ENCODE measurements at regions not wholly inside any gene's neighbourhood (a gene's known extent, or its start where the extent isn't known, plus 50 kb on each side); places are given as distances from the start of the nearest gene placed in this dataset.
A peak's percentile ranks its signal among the peaks of the same experiment; 100 is the strongest.
"Not testable (repeated sequence)": the region's sequence is repeated elsewhere in the genome, so short reads cannot be mapped to it uniquely, and the experiment has no call there.

DNA sequence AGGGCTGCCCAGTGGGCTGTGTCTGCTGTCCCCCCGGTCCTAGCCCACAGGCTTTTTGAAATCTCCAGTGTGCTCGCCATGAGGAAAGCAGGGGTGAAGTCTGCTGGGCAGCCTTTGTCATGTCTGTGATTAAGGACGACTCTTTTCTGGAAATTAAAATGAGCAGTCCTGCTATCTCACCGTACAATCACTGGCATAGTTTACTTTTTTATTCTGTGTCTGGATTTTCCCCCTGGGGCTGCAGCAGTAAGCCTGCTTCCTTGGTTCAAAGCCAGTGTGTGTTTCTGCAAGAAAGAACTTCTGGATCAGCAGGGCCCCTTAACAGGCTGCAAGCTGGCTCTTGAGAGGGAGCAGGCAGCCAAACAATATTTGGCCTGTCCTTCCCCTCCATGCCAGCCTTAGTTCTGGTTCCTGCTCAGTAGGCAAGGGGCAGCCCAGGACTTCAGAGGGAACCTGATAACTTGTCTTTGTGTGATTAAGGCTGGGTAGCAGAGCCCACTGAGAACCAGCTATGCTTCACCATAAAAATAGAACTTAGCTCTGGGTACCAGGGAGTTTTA, 310.1 kb upstream of the PLGLB2 start:
- DNase-seq: not testable (repeated sequence)

GRCh38 chr2:87438780-87439454, 309.0 kb upstream of the PLGLB2 start:
- DNase-seq: peak; percentile 4 to 9

- not testable (repeated sequence) for DNase-seq
These were observed 308.2 kb upstream of the PLGLB2 start for GRCh38 chr2:87439617-87440204.

DNA sequence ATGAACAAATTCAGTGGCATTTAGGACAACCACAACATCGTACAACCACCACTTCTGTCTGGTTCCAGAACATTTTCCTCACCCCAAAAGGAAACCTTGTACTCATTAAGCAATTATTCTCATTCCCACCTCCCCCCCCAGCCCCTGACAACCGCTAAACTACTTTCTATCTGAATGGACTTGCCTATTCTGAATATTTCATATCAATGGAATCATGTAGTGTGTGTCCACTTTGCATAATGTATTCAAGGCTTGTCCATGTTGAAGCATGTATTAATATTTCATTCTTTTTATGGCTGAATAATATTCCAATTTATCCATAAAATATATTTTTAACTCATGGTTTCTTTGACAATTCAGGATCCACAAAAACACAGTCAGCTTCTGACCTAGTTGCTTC, 307.2 kb upstream of the PLGLB2 start:
- not testable (repeated sequence) for DNase-seq

- not testable (repeated sequence) for DNase-seq
These were observed 306.5 kb upstream of the PLGLB2 start for GRCh38 chr2:87441375-87441774.

DNA sequence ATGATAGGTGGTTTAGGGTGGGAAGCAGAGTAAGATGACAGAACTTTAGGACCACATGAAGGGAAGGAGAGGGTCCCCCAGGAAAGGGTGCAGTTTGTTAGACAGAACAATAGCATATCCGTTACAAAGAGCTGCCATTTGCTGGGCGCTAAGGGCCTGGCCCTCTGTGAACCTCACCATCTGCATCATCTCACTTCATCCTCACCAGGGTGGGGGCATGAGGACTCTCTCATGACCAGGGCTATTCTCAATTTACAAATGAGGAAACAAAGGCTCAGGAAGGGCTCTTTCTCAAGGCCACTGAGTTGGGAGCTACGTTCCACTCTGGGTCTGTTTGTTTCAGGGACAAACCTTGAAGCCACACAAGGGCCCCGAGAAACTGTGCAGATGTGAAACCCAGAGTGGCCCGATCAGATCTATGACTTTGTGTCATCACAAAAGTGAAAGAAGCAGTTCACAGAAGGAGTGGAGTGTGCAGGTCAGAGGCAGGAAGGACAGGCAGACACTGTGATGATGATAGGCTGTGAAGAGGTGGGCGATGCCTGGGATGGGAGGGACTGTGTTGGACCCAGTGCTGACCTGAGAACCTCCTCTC, 304.8 kb upstream of the PLGLB2 start:
- not testable (repeated sequence) for DNase-seq

- DNase-seq: not testable (repeated sequence)
These were observed 302.9 kb upstream of the PLGLB2 start for GRCh38 chr2:87444951-87445350.

GRCh38 chr2:87445613-87446312, 302.1 kb upstream of the PLGLB2 start:
- DNase-seq: not testable (repeated sequence)

GRCh38 chr2:87446313-87446696, 301.6 kb upstream of the PLGLB2 start:
- DNase-seq: not testable (repeated sequence)

- DNase-seq: not testable (repeated sequence)
These were observed 298.4 kb upstream of the PLGLB2 start for GRCh38 chr2:87449462-87449980.

GRCh38 chr2:87452193-87452592, 295.7 kb upstream of the PLGLB2 start:
- DNase-seq: not testable (repeated sequence)

- not testable (repeated sequence) for DNase-seq
These were observed 295.0 kb upstream of the PLGLB2 start for GRCh38 chr2:87452861-87453260.

DNA sequence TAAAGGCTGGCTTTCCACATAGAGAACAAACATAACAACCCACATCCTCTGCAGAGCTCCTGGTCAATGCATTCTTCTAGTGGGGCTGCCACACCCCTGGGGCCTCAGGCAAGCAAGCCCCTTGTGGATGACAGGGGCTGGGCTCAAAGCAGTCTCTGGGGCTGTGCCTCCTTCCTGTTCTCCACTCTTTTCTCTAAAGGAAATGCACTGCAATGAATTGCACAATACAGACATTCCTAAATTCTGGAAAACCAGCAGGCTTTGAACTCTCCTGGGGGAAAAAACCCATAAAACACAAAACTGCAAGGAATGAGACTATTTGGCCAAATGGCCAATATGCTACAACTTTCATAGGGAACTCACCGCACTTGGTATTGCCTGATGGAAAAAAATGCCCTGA, 293.9 kb upstream of the PLGLB2 start:
- not testable (repeated sequence) for DNase-seq

DNA sequence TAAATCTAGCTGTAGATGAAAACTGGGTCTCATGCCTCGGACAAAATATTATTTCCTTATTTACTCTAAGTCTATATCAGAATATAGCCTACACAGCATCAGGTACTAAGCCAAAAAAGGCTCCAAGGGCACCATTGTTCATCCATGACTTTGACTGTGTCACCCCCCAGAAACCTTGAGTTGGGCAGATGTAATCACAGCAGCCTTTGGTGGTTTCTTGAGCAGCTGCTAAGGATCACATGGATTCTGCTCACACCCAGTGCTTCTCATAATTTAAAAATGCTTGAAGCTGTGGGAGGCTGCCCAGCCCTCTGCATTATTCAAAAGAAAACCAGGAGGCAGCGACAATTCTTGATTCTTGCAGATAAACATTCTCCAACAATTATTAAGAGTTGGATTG, 293.5 kb upstream of the PLGLB2 start:
- DNase-seq: peak; percentile 10 to 52

- DNase-seq: not testable (repeated sequence)
These were observed 292.6 kb upstream of the PLGLB2 start for GRCh38 chr2:87455209-87455853.

DNA sequence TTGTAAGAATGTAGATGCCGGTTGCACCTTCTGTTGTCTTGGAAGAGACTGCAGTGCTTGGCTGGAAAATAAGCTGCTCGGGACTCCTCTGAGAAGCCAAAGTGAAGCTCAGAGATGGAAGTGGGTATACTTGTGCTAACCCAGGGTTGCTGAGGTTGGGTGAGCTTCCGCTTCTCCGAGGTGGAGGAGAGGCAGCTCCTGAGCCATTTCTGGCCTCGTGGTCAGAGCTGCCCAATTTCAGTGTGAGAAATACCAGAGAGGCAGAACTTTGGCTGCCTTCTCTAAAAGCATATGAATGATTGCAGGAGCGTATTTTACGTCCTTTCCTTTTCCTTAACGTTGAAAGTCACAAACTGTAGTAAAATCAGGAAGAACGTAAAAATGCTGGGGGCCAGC, 292.0 kb upstream of the PLGLB2 start:
- DNase-seq: not testable (repeated sequence)

DNA sequence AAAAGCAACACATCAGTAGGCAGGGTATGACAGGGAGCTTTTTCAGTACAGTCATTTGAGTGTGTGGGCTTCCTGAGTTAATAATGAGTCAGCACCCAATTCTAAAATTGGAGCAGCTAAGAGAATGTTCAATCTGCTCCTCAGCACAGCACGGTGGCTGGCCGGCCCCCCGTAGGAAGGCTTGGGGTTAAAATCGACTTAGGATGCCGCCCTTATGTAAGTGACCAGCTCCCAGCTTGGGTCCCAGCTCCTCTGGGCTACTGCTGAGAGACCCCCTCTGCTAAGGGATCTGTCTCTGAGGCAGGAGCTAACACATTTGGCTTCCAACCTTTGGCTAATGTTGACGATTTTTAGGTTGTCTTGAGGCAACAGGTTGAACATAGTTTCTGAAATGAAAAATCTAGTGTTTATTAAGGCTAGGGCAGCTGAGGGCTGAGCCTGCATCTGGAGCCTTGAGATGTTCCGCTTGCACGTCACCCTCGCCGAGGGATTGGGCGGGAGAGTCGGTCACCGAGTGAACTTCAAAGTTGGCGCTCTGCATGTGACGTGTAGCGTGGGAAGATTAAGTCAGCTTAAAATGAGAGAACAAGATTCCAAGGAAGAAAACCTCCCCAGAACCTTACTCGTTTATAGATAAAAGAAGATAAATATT, 291.3 kb upstream of the PLGLB2 start:
- peak in 1 of 2 donors; percentile 7 for DNase-seq

DNA sequence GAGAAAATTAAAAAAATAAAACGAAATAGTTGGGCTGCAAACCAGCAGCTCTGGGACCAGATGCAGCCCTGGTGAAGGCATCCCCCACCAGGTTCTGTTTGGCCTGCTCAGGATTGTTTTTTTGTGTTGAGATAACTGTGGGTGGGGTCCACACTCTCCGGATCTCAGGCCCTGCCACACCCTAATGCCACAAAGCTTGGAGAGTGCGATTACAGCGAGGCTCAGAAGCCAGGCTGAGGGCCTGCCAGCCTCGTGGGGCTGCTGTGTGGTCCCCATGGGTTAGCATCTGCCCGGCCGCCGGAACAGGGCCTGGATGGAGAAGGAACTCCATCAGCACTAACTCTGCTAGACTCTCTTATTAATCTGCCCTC, 290.8 kb upstream of the PLGLB2 start:
- not testable (repeated sequence) for DNase-seq

GRCh38 chr2:87458938-87459337, 288.9 kb upstream of the PLGLB2 start:
- not testable (repeated sequence) for DNase-seq

- peak; percentile 53 to 59 for DNase-seq
These were observed 287.8 kb upstream of the PLGLB2 start for GRCh38 chr2:87460104-87460503.

GRCh38 chr2:87460662-87461061, 287.2 kb upstream of the PLGLB2 start:
- DNase-seq: not testable (repeated sequence)

GRCh38 chr2:87461671-87462070, 286.2 kb upstream of the PLGLB2 start:
- DNase-seq: not testable (repeated sequence)
